ENCODE measurements at regions not wholly inside any gene's neighbourhood (a gene's known extent, or its start where the extent isn't known, plus 50 kb on each side); places are given as distances from the start of the nearest gene placed in this dataset.

DNA sequence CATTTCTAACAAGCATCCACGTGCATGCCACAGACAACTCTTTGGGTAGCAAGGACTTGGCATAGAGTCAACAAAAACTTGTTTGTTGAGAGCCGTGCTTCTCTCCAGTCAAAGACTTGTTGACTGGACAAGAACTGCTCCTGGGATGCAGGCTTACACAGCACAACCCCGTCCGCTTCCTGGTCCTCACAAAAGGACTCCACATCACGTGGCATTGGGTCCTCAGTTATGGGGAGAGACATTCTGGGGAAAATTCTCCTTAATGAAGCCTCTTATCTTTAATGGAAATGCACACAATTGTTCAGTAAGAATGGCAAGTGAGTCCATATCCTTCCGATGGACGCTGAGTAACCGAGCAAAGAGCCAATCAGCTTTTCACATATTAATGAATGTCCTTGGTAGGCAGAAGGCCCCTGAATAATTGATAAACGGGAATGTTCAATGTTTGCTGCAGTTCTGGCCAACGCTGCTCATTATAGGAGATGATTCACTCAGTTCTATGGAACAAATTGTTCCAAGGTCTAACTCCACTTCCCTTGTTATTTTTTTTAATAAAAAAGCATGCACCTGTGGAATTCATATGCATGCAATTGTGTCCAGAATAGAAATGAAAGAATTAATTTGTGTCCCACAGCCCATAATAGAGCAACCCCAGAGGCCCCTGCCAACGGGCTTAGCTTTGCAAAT lies 97.0 kb upstream of the ZNF366 start:
- TF ChIP-seq EZH2 (IDR thresholded peaks at IDR 0.05; ENCODE audit: low read length, unreplicated experiment) (no peak), EZH2phosphoT487 (IDR thresholded peaks at IDR 0.05; ENCODE audit: borderline replicate concordance, low read length) (no peak)
- Histone ChIP-seq H4K20me1 (ENCODE audit: low read length) (no peaks in the 10 kb centered on the region), H3K36me3 (ENCODE audit: low read depth, low read length) (no peaks in the 10 kb centered on the region), H3K79me2 (ENCODE audit: low read length) (no peaks in the 10 kb centered on the region), H3K4me3 (ENCODE audit: low read length) (no peak overlapping the region), H3K27me3 (ENCODE audit: low read length) (no peaks in the 10 kb centered on the region), H3K4me1 (ENCODE audit: insufficient read depth, low read length) (peaks cover 47% of the 10 kb centered on the region), H3K27ac (ENCODE audit: low read length) (no peak overlapping the region), H3F3A (ENCODE audit: low read length, unreplicated experiment) (peaks cover 9% of the 10 kb centered on the region), H3K4me2 (ENCODE audit: low read length) (no peak overlapping the region), H3K9me3 (ENCODE audit: low read length) (no peaks in the 10 kb centered on the region), H3K9ac (ENCODE audit: low read length) (no peak overlapping the region), H2AFZ (ENCODE audit: low read length) (no peak overlapping the region), H3K9me2 (replicated peaks; ENCODE audit: low read length) (no peaks in the 10 kb centered on the region)
- ChIA-PET CTCF (no interaction called here), POLR2A (ENCODE audit: unreplicated experiment) (no interaction called here)
- BruUV-seq (replicated peaks), result no TSS peak
- ATAC-seq, result no peak
- intact Hi-C loops (cut with micrococcal nuclease), result no loop called here
- DNase-seq, result no peak

- BruUV-seq (replicated peaks), result no TSS peak
- no peaks in the 10 kb centered on the region for H3K27me3 ChIP-seq (ENCODE audit: low read length)
- no peak for DNase-seq
- POLR2A ChIA-PET (ENCODE audit: unreplicated experiment), result no interaction called here
- no peaks in the 10 kb centered on the region for H3K9me3 ChIP-seq (ENCODE audit: low read length)
- intact Hi-C loops (cut with micrococcal nuclease), result no loop called here
- peak overlapping the region; percentile 35 for H2AFZ ChIP-seq (ENCODE audit: low read length)
- H3K4me1 ChIP-seq (ENCODE audit: insufficient read depth, low read length), result peaks cover 57% of the 10 kb centered on the region
- CTCF ChIA-PET, result no interaction called here
- H3K4me2 ChIP-seq (ENCODE audit: low read length), result no peak overlapping the region
- H3K36me3 ChIP-seq (ENCODE audit: low read depth, low read length), result no peaks in the 10 kb centered on the region
- no peak overlapping the region for H3K9ac ChIP-seq (ENCODE audit: low read length)
- no peaks in the 10 kb centered on the region for H3K79me2 ChIP-seq (ENCODE audit: low read length)
- no peak for ATAC-seq
- no peaks in the 10 kb centered on the region for H4K20me1 ChIP-seq (ENCODE audit: low read length)
- no peaks in the 10 kb centered on the region for H3K9me2 ChIP-seq (replicated peaks; ENCODE audit: low read length)
- H3F3A ChIP-seq (ENCODE audit: low read length, unreplicated experiment), result peaks cover 9% of the 10 kb centered on the region
- peak overlapping the region; percentile 100 for H3K27ac ChIP-seq (ENCODE audit: low read length)
- TF ChIP-seq EZH2 (IDR thresholded peaks at IDR 0.05; ENCODE audit: low read length, unreplicated experiment) (no peak), EZH2phosphoT487 (IDR thresholded peaks at IDR 0.05; ENCODE audit: borderline replicate concordance, low read length) (no peak)
- TF ChIP-seq, protein P1, sequence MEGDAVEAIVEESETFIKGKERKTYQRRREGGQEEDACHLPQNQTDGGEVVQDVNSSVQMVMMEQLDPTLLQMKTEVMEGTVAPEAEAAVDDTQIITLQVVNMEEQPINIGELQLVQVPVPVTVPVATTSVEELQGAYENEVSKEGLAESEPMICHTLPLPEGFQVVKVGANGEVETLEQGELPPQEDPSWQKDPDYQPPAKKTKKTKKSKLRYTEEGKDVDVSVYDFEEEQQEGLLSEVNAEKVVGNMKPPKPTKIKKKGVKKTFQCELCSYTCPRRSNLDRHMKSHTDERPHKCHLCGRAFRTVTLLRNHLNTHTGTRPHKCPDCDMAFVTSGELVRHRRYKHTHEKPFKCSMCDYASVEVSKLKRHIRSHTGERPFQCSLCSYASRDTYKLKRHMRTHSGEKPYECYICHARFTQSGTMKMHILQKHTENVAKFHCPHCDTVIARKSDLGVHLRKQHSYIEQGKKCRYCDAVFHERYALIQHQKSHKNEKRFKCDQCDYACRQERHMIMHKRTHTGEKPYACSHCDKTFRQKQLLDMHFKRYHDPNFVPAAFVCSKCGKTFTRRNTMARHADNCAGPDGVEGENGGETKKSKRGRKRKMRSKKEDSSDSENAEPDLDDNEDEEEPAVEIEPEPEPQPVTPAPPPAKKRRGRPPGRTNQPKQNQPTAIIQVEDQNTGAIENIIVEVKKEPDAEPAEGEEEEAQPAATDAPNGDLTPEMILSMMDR (conservative IDR thresholded peaks at IDR 0.05; ENCODE audit: low read depth, low read length), result no peak
- H3K4me3 ChIP-seq (ENCODE audit: low read length), result no peak overlapping the region
Measured at GRCh38 chr5:72602696-72603685, 95.8 kb upstream of the ZNF366 start.

DNA sequence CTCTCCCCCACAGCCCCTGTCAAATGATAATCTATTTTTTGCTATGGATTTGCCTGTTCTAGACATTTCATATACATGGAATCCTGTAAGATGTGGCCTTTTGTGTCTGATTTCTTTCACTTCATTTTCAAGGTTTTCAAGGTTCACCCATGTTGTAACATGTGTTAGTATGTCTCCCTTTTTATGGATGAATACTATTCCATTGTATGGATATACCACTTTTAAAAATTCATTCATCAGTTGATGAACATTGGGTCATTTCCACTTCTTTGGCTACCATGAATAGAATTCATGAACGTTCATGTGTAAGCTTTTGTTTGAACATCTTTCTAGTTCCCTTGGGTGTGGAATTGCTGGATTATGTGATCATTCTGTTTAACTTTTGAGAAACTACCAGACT lies 94.7 kb upstream of the ZNF366 start:
- no peak overlapping the region; the same call in 1 of the 2 replicates for H3K9ac ChIP-seq (ENCODE audit: low read length)
- H3K9me2 ChIP-seq (replicated peaks; ENCODE audit: low read length), result no peaks in the 10 kb centered on the region
- H3K4me1 ChIP-seq (ENCODE audit: insufficient read depth, low read length), result peaks cover 69% of the 10 kb centered on the region
- POLR2A ChIA-PET (ENCODE audit: unreplicated experiment), result no interaction called here
- no peak overlapping the region for H3K4me3 ChIP-seq (ENCODE audit: low read length)
- H4K20me1 ChIP-seq (ENCODE audit: low read length), result no peaks in the 10 kb centered on the region
- no peaks in the 10 kb centered on the region for H3K27me3 ChIP-seq (ENCODE audit: low read length)
- CTCF ChIA-PET, result no interaction called here
- no peaks in the 10 kb centered on the region for H3K36me3 ChIP-seq (ENCODE audit: low read depth, low read length)
- intact Hi-C loops (cut with micrococcal nuclease), result no loop called here
- no TSS peak for BruUV-seq (replicated peaks)
- H3K27ac ChIP-seq (ENCODE audit: low read length), result peak overlapping the region; percentile 100
- TF ChIP-seq EZH2phosphoT487 (IDR thresholded peaks at IDR 0.05; ENCODE audit: borderline replicate concordance, low read length) (no peak), EZH2 (IDR thresholded peaks at IDR 0.05; ENCODE audit: low read length, unreplicated experiment) (no peak)
- TF ChIP-seq, protein P1 (conservative IDR thresholded peaks at IDR 0.05; ENCODE audit: low read depth, low read length), result no peak
- H2AFZ ChIP-seq (ENCODE audit: low read length), result no peak overlapping the region; the same call in 1 of the 2 replicates
- no peaks in the 10 kb centered on the region for H3K79me2 ChIP-seq (ENCODE audit: low read length)
- H3F3A ChIP-seq (ENCODE audit: low read length, unreplicated experiment), result peaks cover 9% of the 10 kb centered on the region
- ATAC-seq (no peak), DNase-seq (no peak)
- peak overlapping the region; percentile 85; the same call in 1 of the 2 replicates for H3K4me2 ChIP-seq (ENCODE audit: low read length)
- H3K9me3 ChIP-seq (ENCODE audit: low read length), result no peaks in the 10 kb centered on the region

Data from PC-3 (cell line).